DMS114 treated with DMSO at 0.1 percent for 48 hours (cell line): ENCODE measurements at regions not wholly inside any gene's neighbourhood (a gene's known extent, or its start where the extent isn't known, plus 50 kb on each side); places are given as distances from the start of the nearest gene placed in this dataset.
"Not testable (repeated sequence)": the region's sequence is repeated elsewhere in the genome, so short reads cannot be mapped to it uniquely, and the experiment has no call there.

Source experiments
- DNase-seq: peaks from one replicate; lab custom pipeline; 2025; ENCODE audit not compliant: unreplicated experiment; lab: John Stamatoyannopoulos, UW

DNA sequence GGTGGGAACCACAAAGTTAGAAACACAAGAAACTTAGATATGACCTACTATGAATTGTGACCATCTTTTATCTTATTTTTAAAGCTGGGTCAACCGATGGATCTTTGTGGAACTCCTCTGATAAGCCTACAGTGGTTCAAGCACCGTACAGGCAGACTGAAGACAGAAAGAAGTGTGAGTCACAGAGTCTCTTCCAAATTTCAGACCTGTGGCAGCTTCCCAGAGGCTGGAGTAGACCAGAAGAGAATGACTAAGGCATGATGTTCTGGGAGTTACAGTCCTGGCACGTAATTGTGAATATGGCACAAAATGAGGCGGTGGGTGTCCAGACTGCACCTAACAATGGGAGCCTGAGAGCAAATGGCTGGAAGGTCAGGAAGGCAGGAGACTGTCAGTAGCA, 70.0 kb downstream of the LMO4 start:
- DNase-seq, result no peak

DNA sequence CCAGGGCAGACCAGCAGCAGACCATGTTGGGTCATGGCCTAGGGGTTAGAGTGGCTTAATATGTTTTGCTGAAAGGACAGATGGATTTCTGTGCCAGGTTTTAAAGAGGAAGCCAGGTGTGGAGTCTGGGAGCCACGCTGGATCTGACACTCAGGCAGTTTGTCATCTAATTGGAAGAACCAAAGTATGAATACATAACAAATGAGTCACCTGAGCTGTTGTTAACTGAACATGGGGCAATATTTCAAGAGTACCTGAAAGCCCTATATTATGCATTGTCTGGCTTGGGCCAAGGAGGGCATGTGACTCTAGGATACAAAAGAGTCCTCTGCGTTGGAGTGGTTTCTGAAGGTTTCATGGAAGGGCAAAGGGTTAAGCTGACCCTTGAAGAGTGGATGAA, 70.6 kb downstream of the LMO4 start:
- no peak for DNase-seq

DNA sequence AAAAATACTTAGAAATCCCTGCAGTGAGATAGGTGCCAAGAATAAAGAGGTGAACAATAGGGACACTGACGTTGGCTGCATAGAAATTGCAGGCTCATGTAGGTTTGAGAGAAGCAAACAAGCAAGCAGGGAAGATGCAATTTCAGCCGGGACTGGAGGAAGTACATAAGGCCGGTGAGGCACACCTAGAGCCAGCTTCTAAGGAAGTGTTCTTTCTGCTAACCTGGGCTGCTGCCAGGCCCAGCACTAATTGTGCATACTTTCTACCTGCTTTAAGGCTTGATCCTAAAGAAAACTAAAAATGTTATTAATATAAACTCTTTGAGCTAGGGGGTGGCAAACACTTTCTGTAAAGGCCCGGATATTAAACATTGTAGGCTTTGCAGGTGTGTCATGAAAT, 71.0 kb downstream of the LMO4 start:
- no peak for DNase-seq

DNA sequence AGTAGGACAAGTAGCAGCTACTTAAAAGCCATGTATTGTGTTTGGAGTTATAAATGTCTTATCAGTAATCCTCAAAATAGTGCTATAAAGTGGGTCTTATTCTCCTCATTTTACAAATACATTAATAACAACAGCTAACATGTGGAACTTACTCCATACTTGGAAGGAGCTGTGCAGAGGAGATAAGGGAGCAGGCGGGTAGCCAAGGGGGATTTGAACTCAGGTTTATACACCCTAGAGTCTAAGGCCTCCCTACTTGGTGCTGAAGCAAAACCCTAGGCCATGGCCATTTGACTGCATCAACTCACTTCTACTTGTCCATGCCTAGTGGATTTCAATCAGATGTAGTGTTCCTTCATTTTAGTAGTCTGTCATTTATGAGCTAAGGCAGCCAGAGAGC, 72.1 kb downstream of the LMO4 start:
- DNase-seq, result no peak

DNA sequence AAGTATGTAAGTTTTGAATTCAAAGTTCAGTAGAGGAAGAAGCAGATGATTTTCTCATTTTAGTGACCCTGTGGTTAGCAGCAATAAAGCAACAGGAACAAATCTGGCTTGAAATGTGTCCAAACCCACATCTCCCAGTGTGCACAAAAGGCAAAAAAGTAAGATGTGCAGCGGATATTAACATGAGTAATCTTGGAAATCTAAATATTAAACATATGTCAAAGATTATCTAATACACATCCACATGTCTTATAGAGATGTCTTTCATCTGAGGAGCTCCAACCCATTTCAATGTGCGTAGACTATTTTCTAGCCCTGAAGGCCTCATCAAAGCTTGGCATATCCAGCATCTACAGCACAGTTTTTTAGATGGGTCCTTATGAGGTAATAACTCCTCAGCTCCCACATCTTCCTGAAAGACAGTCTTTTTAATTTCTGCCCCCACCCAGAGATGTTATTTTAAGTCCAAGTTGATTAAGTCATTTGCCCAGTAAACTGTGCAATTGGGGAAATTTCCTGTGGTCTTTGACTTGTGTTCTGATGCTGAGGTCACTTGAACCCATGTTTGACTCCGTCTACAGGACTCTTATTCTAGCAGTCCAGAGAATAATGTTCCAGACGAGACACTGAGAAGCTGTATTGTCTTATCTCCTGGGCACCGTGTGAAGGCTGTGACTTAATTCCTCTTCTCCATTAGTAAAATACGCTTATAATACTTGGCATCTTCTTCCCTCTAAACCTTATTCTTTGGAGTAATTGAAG, 73.7 kb downstream of the LMO4 start:
- DNase-seq, result no peak

DNA sequence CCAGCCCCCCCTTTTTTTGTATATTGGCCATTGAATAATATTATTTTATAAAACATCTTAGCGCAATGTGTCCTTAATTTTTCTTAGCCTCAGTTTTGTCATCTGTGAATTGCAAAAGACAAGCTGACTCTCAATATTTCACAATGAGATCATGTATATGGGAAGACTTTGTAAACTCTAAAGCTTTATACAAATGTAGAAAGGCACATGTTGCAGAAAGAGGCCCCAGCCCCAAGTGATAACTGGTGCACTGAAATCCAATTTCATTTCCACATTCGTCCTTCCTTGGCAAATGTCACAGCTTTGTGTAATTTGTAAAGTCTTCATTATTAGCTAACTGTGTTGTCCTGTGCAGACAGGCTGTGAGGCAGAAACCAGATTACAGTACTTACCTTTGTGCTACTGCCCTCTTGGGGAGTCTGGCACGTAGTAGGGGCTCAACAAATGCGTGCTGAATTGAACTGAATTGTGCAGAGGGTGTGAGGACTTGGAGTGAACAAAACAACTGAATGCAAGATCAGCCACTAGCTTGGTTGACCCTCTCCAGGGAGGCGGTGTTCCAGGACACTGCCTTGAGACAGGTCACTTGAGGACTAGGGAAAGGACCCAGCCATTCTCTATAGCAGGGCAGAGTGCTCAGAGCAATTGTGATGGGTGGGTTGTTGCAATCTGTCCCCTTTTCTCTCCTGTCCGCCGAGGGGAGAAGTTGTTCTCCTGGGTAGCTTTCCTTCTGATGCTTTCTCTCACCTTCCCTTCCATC, 74.6 kb downstream of the LMO4 start:
- DNase-seq, result no peak

DNA sequence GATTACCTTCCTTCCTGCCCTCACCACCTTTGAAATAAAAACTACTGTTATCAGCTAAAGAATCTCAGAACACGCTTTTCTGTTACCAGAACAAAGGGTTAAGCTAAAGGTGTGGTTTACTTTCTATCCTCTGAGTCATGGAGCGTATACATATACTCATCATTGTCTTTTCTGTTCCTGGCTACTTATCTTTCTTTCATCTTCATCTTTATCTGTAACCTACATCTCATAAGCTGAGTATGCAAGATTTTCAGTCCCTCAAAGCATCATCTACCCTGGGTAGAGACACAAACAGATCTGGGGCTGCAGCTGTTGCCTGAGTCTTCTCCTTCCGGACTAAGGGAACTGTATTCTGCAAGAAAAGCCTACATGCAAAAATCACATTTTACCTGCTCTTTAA, 75.6 kb downstream of the LMO4 start:
- DNase-seq, result no peak

DNA sequence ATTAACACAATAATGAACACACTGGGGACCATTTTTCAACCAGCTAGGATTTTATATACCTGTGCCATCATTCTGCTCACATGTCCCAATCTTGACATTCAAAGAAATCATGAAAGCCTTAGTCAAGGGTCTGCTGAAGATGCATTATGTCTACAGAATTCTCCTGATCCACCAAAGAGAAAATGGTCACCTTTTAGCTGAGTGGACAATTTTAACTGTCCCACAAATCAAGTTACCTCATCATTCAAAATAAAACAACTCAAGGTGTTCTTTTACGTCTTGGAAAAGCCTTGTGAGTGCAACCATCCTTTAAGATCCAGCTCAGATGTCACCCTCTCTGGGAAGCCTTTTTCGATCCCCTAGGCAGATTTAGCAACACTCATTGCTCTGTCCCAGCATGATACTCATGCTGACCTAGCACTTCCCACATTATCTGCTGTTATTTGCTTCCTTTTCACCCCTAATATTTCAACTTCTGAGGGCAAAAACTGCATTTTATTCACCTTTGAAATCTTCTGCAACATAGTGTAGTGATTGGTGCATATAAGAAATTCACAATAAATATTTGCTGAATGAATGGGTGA, 80.1 kb downstream of the LMO4 start:
- DNase-seq, result no peak

DNA sequence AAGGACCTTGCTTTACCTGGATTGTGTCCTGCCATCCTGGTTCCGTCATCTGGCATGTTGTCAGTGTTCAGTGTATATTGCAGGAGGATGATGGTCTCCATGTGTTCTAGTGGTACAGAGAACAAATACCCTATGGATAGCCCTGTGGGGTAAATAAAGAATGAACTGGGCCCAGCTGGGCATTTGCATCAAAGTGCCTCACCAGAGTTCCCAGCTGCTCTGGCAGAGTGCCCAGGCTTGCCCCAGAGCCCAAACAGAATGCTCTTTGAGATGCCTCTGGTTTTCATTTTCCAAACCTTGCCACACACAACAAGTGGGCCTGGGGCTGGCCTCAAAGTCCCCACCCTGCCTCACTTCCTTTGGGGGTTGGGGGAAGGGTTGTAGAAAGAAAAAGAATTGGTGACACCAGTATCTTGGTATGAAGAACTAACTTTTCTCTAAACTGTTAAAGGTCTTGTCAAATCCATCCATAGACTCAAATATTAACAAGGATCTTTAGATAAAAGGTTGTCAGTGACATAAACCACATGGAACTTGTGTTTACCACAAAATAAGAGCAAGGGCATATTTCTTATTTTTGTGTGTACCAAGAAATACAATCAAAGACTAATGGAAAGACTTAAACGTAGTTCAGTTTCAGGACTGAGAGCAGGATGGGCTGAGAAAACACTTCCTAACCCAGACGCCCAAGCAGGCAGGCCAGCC, 82.2 kb downstream of the LMO4 start:
- DNase-seq, result no peak

DNA sequence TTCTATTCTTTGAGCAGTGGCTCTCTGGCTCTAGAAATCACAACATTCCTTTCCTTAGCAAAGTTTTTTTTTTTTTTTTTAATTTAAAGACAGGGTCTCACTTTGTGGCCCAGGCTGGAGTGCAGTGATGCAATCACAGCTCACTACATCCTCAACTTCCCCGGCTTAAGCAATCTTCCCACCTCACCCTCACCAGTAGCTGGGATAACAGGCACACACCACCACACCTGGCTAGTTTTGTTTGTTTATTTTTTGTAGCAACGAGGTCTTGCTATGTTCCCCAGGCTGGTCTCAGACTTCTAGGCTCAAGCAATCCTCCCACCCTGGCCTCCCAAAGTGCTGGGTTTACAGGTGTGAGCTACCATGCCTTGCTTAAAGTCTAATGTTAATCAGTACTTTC, 85.2 kb downstream of the LMO4 start:
- not testable (repeated sequence) for DNase-seq

DNA sequence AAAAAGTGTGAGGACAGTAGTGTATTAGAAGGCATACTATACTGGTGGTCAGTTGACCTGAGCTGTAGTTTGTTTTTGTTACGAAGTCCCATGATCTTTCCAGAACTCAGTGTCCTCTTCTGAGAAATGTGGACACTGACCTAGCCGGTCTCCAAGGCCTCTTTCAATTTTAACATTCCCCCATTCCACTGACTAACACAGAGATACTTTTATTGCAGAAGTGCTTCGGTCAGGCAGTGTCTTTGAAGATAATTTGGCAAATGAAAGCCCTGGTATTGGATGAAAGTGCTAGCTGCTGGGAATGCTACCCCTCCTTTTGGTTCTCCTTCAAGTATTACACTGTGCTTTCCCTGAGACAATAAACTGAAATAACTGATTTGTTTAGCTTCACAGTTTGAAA, 89.4 kb downstream of the LMO4 start:
- DNase-seq, result no peak

DNA sequence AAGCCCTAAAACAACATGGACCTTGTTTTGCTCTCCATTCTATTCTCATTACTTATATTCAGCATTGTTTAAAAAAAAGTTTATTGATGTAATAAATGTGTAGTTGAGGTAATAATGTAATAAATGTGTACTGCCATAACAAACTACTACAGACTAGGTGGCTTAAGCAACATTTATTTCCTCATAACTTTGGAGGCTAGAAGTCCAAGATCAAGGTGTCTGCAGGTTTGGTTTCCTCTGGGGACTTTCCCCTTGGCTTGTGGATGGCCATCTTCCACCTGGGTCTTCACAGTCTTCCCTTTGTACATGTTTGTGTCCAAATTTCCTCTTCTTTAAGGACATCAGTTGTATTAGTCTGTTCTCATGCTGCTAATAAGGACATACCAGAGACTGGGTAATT, 93.1 kb downstream of the LMO4 start:
- no peak for DNase-seq

DNA sequence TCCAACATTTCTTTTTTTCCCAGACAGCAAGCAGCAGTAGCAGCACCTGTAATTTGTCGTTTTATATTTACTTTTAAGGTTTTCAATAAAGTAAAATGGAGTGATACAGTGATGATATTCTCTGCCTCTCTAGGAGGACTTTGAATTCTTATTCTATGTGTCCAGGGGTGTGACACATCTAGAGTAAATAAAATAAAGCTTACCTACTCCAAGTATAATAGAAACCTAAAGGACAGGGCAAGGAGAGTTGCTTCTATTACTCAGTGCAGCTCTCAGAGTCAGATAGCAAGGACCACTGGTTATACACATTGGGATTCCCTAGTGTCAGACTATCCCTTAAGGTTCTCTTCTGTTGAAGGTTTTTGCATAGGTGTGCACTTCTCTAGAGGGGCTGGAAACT, 95.9 kb downstream of the LMO4 start:
- no peak for DNase-seq

DNA sequence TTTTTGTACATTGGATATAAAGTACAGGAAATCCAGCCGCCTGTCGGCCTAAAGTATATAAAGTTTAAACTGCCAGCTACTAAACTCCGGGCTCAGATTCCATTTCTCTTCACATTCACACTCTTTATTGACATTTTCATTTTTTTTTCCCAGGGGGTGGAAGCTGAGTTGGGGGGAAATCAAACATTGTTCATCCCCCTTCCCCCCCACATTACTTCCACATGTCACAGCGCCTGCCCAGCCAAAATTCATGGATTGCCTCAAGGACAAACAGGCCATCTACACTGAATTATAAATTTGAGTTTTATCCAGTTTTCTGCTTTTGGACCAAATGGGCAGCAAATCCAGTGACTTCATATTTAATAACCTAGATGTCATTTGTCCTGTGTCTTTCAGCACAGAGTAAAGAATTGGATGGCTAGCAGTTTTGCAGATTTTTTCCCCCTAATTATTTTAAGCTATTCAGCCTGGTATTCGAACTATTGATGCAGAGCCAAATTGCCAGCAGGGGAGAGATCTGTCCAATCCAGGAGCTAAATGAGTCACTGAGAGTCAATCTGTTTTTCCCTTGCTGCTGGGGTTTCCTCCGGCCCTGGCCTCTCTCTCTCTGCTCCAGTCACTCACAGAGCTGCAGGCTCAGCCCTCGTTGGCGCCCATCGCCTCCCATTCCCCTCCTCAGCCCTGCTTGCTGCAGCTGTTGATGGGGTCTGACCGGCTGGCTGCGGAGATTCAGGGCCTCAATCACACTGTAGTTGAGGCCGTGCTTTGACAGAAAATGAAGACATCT, 98.0 kb downstream of the LMO4 start:
- DNase-seq, result no peak

DNA sequence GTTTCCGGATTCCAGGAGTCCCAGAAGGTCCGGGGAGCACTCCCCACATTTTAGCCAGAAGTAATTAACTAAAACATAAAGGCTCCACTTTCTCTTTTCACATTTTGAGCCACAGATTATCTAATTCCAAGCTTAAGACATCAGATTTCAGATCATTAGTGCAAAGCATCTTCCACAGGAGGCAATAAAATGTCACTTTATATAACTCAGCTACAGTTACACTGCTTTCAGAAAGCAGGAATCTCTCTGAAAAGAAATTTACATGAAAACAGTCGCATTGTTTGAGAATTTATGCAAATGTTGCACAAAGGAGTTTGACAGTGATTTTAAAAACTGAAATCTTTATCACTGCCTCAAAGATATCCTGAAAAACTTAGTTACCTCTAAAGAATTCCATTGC, 99.7 kb downstream of the LMO4 start:
- no peak for DNase-seq

DNA sequence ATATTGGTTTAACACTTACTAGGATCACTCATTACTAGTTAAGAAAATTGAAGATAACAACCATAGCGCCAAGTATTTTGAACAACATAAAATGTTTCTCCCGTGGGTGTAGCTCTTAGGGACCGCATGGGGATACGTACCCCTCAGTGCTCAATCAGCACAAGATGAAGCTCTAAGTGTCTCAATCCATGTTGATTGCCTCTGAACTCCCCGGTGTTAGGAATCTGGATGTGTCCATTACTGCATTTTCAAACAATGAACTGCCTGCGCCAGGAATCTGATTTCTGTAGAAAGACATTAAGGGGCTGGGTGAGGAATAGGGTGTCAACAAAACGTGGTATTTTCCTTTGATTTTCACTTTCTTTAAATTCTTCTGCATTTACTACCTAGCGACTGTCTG, 100.2 kb downstream of the LMO4 start:
- DNase-seq, result no peak

DNA sequence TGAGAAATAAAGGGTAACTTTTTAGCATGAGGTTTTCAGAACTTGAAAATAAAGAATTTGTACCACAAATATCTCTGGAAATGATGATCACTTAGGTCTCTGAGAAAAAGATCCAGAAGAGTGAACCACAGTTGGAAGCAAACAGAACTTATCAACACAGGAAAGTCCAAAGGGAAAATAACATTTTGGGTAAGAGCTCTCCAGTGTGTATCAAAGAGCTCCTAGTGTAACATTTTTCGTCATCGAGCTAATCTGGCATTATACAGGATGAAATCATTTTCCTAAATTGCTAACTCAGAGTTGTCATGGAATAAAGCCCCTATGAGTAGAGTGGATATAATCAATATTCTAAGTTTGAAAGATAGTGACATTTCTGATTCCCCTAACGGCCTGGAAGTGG, 104.0 kb downstream of the LMO4 start:
- no peak for DNase-seq

DNA sequence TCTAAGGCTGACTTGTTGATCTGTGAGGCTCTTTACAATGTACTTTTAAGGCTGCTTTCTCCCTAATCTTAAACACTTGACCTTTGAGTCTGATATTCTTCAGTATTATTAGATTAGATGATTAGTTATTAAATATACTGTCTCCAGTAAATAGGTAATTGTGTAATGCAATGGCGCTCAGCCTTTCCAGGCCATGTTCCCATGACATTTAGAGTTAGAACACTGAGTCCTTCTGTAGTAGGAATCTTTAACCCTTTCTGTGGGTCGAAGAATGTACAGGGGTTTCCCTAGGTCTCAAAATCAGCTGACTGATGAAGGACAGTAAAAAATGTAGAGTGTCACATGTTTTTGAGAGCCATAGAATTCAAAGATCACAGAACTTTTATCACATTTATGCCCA, 104.4 kb downstream of the LMO4 start:
- not testable (repeated sequence) for DNase-seq

DNA sequence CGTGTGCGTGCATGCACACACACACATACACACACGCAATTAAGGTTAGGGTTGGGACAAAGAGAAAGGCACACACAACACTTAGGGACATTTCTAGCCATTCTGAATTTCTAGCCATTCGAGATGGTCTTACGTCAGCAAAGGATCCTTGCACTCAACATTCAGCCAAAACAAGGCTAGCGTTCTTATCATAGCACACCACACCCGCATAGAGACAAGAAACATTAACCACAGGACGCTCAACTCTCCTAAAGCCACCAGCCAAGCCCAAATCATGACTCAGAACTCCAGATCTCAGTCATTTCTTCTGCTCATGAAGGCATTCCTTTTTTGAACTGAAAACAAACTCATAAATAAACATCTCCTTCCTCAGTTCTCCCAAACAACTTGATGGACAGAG, 106.8 kb downstream of the LMO4 start:
- DNase-seq, result no peak

DNA sequence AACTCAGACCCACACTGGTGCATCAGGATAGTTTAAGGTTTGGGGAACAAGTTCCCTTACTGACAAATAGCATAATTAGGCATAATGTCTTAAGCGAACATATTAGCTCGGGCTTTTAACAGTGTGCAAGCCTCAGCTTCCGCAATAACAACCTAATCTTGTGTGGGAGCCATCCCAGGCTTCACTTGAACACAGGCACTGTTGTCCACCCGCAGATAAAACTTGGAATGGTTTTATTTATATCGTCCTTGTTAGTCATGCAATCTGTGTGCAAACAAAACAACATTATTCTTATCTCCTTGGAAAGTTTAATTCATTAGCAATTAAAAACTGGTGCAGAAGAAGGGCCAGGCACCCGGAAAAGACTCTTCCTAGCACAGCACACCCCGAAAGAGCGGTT, 107.4 kb downstream of the LMO4 start:
- not testable (repeated sequence) for DNase-seq

DNA sequence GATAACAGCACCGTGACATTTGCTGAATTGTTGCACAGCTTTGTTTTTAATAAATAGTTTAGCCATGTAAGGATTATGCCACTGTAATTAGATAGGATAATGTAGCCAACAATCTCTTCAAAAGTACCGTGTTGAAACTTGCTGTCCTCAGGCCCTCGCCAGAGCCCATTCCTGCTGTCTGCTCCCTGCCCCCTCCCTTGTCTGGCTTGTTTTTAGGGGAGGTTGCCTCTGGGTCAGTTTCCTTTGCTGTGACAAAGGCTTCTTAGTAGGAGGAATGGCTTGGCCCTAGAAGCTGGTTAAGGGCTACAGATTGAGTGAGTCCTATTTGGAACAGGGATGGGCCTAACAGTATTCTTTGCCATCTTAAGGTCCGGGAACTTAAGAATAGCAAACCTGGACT, 107.9 kb downstream of the LMO4 start:
- DNase-seq, result no peak
